ENCODE measurements at regions not wholly inside any gene's neighbourhood (a gene's known extent, or its start where the extent isn't known, plus 50 kb on each side); places are given as distances from the start of the nearest gene placed in this dataset.

DNA sequence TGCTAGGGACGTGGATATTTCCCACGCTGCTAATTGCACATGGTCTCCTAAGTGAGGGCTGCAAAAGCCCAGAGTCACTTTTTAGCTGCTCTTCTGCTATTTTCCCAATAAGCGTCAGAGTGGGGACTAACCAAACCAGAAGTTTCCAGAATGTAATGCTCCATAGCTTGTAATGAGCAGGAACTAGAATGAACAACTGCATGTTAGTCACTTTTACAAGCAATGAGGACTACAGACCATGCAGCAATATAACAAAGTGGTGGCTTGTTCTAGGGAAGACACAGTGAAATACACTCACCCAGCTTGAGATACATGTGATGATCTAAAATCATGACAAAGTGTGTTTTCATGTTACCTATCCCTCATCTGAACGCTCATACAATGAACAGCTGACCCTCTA lies 314.1 kb upstream of the SGK1 start:
- TF ChIP-seq CTCF (conservative IDR thresholded peaks at IDR 0.05 in 1 of 2, IDR thresholded peaks at IDR 0.05 in 1 of 2; ENCODE audit: low read depth in 1 of 2, low read length in 2 of 2) (no peak), EZH2 (IDR thresholded peaks at IDR 0.05; ENCODE audit: low read length, missing control alignments) (no peak)
